GM12878 (cell line): ENCODE measurements at regions not wholly inside any gene's neighbourhood (a gene's known extent, or its start where the extent isn't known, plus 50 kb on each side); places are given as distances from the start of the nearest gene placed in this dataset.

Source experiments
- ATAC-seq: fragments of 200-7000 bp; cut with Tn5 transposase; 3 replicates; pipeline ENCODE4 v1.9.1; 2020; ENCODE audit warnings: mild to moderate bottlenecking, moderate library complexity
- BruUV-seq: library from RNA; stranded (reverse); fragments of 400-500 nt; replicated peaks from 2 replicates; lab custom pipeline; 2021; lab: Mats Ljungman, UMichigan
- CTCF ChIA-PET: fragments of 300-600 bp; sonication (Branson Sonifier 250); formaldehyde crosslinking; extraction: SDS; loops from one replicate; lab custom pipeline; 2021; ENCODE audit warnings: inconsistent platforms; lab: Yijun Ruan, JAX
- POLR2A ChIA-PET: fragments of 350-600 bp; formaldehyde crosslinking; extraction: SDS; loops from one replicate; lab custom pipeline; 2021; ENCODE audit warnings: inconsistent platforms; lab: Charles Lee
- RAD21 ChIA-PET: fragments of 300-600 bp; sonication (Branson Sonifier 250); formaldehyde crosslinking; loops from one replicate; lab custom pipeline; 2023; ENCODE audit warnings: antibody characterized with exemption; ENCODE audit not compliant: unreplicated experiment; lab: Charles Lee
- SMC1A ChIA-PET: fragments of 300-600 bp; sonication (Branson Sonifier 250); formaldehyde crosslinking; loops from one replicate; lab custom pipeline; 2023; ENCODE audit not compliant: unreplicated experiment, uncharacterized antibody; lab: Charles Lee
- DNase-seq: peaks from one replicate; pipeline ENCODE4 v3.0.0-alpha.2; 2011; ENCODE audit warnings: low read depth, low spot score
- FAIRE-seq: peaks from 3 replicates; lab custom pipeline; 2011; peaks lifted over from hg19 to GRCh38; lab: Jason Lieb, UNC
- H2AFZ ChIP-seq: 2 replicates; pipeline ENCODE4 v1.6.0; 2011; ENCODE audit warnings: low read depth, low read length, control low read depth; ENCODE audit not compliant: control insufficient read depth
- H3K27ac ChIP-seq: 2 replicates; pipeline ENCODE4 v1.5.1; 2011; ENCODE audit warnings: control low read depth; ENCODE audit not compliant: control insufficient read depth, insufficient read depth
- H3K27me3 ChIP-seq, 2 experiments: replicated peaks in 1 of 2; 2 replicates each; pipeline versions ENCODE4 v1.6.0 to v1.6.1; 2011; ENCODE audit warnings: low read length in 1 of 2; ENCODE audit not compliant: control insufficient read depth in 2 of 2, insufficient read depth in 2 of 2
- H3K36me3 ChIP-seq, 2 experiments: 2 replicates each; pipeline ENCODE4 v1.5.1; 2011; ENCODE audit warnings: low read length in 1 of 2; ENCODE audit not compliant: control insufficient read depth in 2 of 2, insufficient read depth in 2 of 2
- H3K4me1 ChIP-seq: 2 replicates; pipeline ENCODE4 v1.6.1; 2011; ENCODE audit warnings: mild to moderate bottlenecking, low read length, moderate library complexity, mixed read lengths; ENCODE audit not compliant: control insufficient read depth, insufficient read depth
- H3K4me2 ChIP-seq: 2 replicates; pipeline ENCODE4 v1.6.0; 2011; ENCODE audit warnings: control low read depth; ENCODE audit not compliant: control insufficient read depth, insufficient read depth
- H3K4me3 ChIP-seq: fragments of 200-600 bp; sonication (generic); 2 replicates; pipeline ENCODE4 v1.5.1; 2016
- H3K79me2 ChIP-seq: 2 replicates; pipeline ENCODE4 v1.6.0; 2011; ENCODE audit warnings: low read length; ENCODE audit not compliant: control insufficient read depth, insufficient read depth
- H3K9ac ChIP-seq: 2 replicates; pipeline ENCODE4 v1.8.0; 2011; ENCODE audit warnings: low read length, control low read depth, mixed read lengths; ENCODE audit not compliant: control insufficient read depth, insufficient read depth
- H3K9me3 ChIP-seq: replicated peaks from 3 replicates; pipeline ENCODE4 v1.5.1; 2011; ENCODE audit warnings: mild to moderate bottlenecking, low read length; ENCODE audit not compliant: control insufficient read depth, insufficient read depth
- H4K20me1 ChIP-seq: 2 replicates; pipeline ENCODE4 v1.6.0; 2011; ENCODE audit not compliant: control insufficient read depth, insufficient read depth
- ELK1 ChIP-seq: IDR thresholded peaks from 2 replicates; pipeline ENCODE4 v1.6.1; 2012; ENCODE audit warnings: low read depth, low read length, improper control_type of control experiment
- FOXK2 ChIP-seq: fragments of 450-650 bp; IDR thresholded peaks from 2 replicates; pipeline ENCODE4 v1.6.1; 2017; ENCODE audit warnings: mild to moderate bottlenecking, moderate library complexity
- HDAC6 ChIP-seq: fragments of 200-600 bp; sonication (generic); IDR thresholded peaks from one replicate; pipeline ENCODE4 v1.8.0; 2017; ENCODE audit warnings: antibody characterized with exemption; ENCODE audit not compliant: unreplicated experiment
- NFXL1 ChIP-seq: fragments of 450-650 bp; IDR thresholded peaks from 2 replicates; pipeline ENCODE4 v1.6.1; 2017; ENCODE audit warnings: antibody characterized with exemption, mild to moderate bottlenecking, borderline replicate concordance
- NRF1 ChIP-seq: conservative IDR thresholded peaks from 2 replicates; pipeline ENCODE4 v1.6.1; 2011; ENCODE audit warnings: mild to moderate bottlenecking, low read depth, low read length, improper control_type of control experiment
- TBL1XR1 ChIP-seq: IDR thresholded peaks from 2 replicates; pipeline ENCODE4 v1.6.1; 2012; ENCODE audit warnings: low read depth, low read length, improper control_type of control experiment
- WRNIP1 ChIP-seq: IDR thresholded peaks from 2 replicates; pipeline ENCODE4 v1.6.1; 2011; ENCODE audit warnings: low read depth, low read length, improper control_type of control experiment, borderline replicate concordance
- in situ Hi-C: fragments of 300-500 bp; cut with MboI; formaldehyde crosslinking; loops from 9 replicates; pipeline ENCODE4 v1.14.3; 2018; ENCODE audit warnings: mixed read lengths
- intact Hi-C: fragments of 100-400 bp; cut with micrococcal nuclease; formaldehyde crosslinking; loops from one replicate; pipeline ENCODE4 v1.14.2; 2022; ENCODE audit not compliant: unreplicated experiment
- TF ChIP-seq, protein P1 (sequence below): IDR thresholded peaks from 2 replicates; pipeline ENCODE4 v1.6.1; 2011; ENCODE audit warnings: borderline replicate concordance, low read depth, mild to moderate bottlenecking, moderate library complexity, low read length; ENCODE audit not compliant: insufficient read depth, poor library complexity, severe bottlenecking
- TF ChIP-seq, protein P2 (sequence below): IDR thresholded peaks from 2 replicates; pipeline ENCODE4 v1.6.1; 2012; ENCODE audit warnings: improper control_type of control experiment, low read depth, low read length; ENCODE audit not compliant: insufficient replicate concordance

DNA sequence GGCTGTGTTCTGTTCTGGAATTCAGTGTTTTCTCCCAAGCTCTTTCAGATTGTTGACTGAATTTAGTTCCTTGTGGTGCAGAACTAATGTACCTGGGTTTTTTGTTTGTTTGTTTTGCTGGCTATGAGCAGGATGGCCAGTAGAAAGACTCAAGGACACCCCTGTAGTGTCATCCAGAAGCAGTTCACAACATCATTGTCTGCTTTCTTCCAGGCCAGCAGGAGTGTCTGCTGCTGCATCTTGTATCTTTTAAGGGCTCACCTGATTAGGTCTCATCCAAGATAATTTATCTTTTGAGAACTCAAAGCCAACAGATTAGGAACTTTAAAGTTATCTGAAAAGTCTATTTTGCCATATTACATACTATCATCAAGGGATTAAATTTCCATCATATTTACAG lies 318.5 kb upstream of the MC4R start:
- H3K4me2 ChIP-seq = no peak overlapping the region
- POLR2A ChIA-PET = no interaction called here
- CTCF ChIA-PET = interaction anchor here (1.3 kb wide), 1 partner anchor 15 kb away, joined by 3 read pairs; no protein-coding TSS in a partner anchor
- TF ChIP-seq HDAC6 (no peak), NFXL1 (no peak), FOXK2 (no peak), ELK1 (no peak), WRNIP1 (no peak), TBL1XR1 (no peak), NRF1 (no peak)
- TF ChIP-seq, protein P1, sequence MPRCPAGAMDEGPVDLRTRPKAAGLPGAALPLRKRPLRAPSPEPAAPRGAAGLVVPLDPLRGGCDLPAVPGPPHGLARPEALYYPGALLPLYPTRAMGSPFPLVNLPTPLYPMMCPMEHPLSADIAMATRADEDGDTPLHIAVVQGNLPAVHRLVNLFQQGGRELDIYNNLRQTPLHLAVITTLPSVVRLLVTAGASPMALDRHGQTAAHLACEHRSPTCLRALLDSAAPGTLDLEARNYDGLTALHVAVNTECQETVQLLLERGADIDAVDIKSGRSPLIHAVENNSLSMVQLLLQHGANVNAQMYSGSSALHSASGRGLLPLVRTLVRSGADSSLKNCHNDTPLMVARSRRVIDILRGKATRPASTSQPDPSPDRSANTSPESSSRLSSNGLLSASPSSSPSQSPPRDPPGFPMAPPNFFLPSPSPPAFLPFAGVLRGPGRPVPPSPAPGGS = no peak
- TF ChIP-seq, protein P2, sequence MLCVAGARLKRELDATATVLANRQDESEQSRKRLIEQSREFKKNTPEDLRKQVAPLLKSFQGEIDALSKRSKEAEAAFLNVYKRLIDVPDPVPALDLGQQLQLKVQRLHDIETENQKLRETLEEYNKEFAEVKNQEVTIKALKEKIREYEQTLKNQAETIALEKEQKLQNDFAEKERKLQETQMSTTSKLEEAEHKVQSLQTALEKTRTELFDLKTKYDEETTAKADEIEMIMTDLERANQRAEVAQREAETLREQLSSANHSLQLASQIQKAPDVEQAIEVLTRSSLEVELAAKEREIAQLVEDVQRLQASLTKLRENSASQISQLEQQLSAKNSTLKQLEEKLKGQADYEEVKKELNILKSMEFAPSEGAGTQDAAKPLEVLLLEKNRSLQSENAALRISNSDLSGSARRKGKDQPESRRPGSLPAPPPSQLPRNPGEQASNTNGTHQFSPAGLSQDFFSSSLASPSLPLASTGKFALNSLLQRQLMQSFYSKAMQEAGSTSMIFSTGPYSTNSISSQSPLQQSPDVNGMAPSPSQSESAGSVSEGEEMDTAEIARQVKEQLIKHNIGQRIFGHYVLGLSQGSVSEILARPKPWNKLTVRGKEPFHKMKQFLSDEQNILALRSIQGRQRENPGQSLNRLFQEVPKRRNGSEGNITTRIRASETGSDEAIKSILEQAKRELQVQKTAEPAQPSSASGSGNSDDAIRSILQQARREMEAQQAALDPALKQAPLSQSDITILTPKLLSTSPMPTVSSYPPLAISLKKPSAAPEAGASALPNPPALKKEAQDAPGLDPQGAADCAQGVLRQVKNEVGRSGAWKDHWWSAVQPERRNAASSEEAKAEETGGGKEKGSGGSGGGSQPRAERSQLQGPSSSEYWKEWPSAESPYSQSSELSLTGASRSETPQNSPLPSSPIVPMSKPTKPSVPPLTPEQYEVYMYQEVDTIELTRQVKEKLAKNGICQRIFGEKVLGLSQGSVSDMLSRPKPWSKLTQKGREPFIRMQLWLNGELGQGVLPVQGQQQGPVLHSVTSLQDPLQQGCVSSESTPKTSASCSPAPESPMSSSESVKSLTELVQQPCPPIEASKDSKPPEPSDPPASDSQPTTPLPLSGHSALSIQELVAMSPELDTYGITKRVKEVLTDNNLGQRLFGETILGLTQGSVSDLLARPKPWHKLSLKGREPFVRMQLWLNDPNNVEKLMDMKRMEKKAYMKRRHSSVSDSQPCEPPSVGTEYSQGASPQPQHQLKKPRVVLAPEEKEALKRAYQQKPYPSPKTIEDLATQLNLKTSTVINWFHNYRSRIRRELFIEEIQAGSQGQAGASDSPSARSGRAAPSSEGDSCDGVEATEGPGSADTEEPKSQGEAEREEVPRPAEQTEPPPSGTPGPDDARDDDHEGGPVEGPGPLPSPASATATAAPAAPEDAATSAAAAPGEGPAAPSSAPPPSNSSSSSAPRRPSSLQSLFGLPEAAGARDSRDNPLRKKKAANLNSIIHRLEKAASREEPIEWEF = no peak
- BruUV-seq = no TSS peak
- SMC1A ChIA-PET = no interaction called here
- no peaks in the 10 kb centered on the region for H3K79me2 ChIP-seq
- no peaks in the 10 kb centered on the region for H3K4me1 ChIP-seq
- no peak for DNase-seq
- no peaks in the 10 kb centered on the region for H3K36me3 ChIP-seq
- intact Hi-C loops (no loop called here), in situ Hi-C loops (no loop called here)
- no peaks in the 10 kb centered on the region for H4K20me1 ChIP-seq
- H3K27ac ChIP-seq = no peak overlapping the region
- H3K9me3 ChIP-seq = no peaks in the 10 kb centered on the region
- ATAC-seq = no peak
- no peak overlapping the region for H2AFZ ChIP-seq
- H3K4me3 ChIP-seq = no peak overlapping the region
- RAD21 ChIA-PET = no interaction called here
- no peaks in the 10 kb centered on the region for H3K27me3 ChIP-seq
- H3K9ac ChIP-seq = no peak overlapping the region
- no peak for FAIRE-seq
